ELF-1 (cell line): ENCODE measurements at regions not wholly inside any gene's neighbourhood (a gene's known extent, or its start where the extent isn't known, plus 50 kb on each side); places are given as distances from the start of the nearest gene placed in this dataset.
"Not testable (repeated sequence)": the region's sequence is repeated elsewhere in the genome, so short reads cannot be mapped to it uniquely, and the experiment has no call there.

Experiments
- DNase-seq: peaks from one replicate; pipeline ENCODE4 v3.0.0-alpha.2; 2016; ENCODE audit warnings: low read depth, low spot score

- DNase-seq: no peak
Measured at GRCh38 chr10:2108496-2108895, 371.2 kb upstream of the ADARB2 start.

- DNase-seq: no peak
Measured at GRCh38 chr10:2106641-2107040, 369.3 kb upstream of the ADARB2 start.

GRCh38 chr10:2099321-2099720 is 362.0 kb upstream of the ADARB2 start:
- DNase-seq: no peak

GRCh38 chr10:2097937-2098336 is 360.6 kb upstream of the ADARB2 start:
- no peak for DNase-seq

GRCh38 chr10:2094171-2094570 is 356.8 kb upstream of the ADARB2 start:
- no peak for DNase-seq

- DNase-seq: no peak
Measured at GRCh38 chr10:2083591-2083990, 346.3 kb upstream of the ADARB2 start.

GRCh38 chr10:2081501-2081900 is 344.2 kb upstream of the ADARB2 start:
- no peak for DNase-seq

GRCh38 chr10:2079603-2080078 is 342.3 kb upstream of the ADARB2 start:
- no peak for DNase-seq

GRCh38 chr10:2077231-2077630 is 339.9 kb upstream of the ADARB2 start:
- DNase-seq: no peak

GRCh38 chr10:2076528-2076927 is 339.2 kb upstream of the ADARB2 start:
- no peak for DNase-seq

- DNase-seq: no peak
Measured at GRCh38 chr10:2067015-2067414, 329.7 kb upstream of the ADARB2 start.

- DNase-seq: no peak
Measured at GRCh38 chr10:2054728-2055127, 317.4 kb upstream of the ADARB2 start.

GRCh38 chr10:2053805-2054204 is 316.5 kb upstream of the ADARB2 start:
- no peak for DNase-seq

- no peak for DNase-seq
Measured at GRCh38 chr10:2051108-2051507, 313.8 kb upstream of the ADARB2 start.

- no peak for DNase-seq
Measured at GRCh38 chr10:2049560-2049959, 312.2 kb upstream of the ADARB2 start.

GRCh38 chr10:2048337-2048973 is 311.1 kb upstream of the ADARB2 start:
- no peak for DNase-seq

GRCh38 chr10:2047679-2048078 is 310.4 kb upstream of the ADARB2 start:
- no peak for DNase-seq

- DNase-seq: no peak
Measured at GRCh38 chr10:2043379-2043778, 306.1 kb upstream of the ADARB2 start.

GRCh38 chr10:2038036-2038435 is 300.7 kb upstream of the ADARB2 start:
- no peak for DNase-seq

GRCh38 chr10:2037246-2037645 is 299.9 kb upstream of the ADARB2 start:
- DNase-seq: no peak

GRCh38 chr10:2036209-2036608 is 298.9 kb upstream of the ADARB2 start:
- DNase-seq: no peak

GRCh38 chr10:2030046-2030445 is 292.7 kb upstream of the ADARB2 start:
- DNase-seq: no peak

- no peak for DNase-seq
Measured at GRCh38 chr10:2026936-2027335, 289.6 kb upstream of the ADARB2 start.

GRCh38 chr10:2024750-2025149 is 287.4 kb upstream of the ADARB2 start:
- DNase-seq: not testable (repeated sequence)
